RCC 7860 (cell line): ENCODE measurements at regions not wholly inside any gene's neighbourhood (a gene's known extent, or its start where the extent isn't known, plus 50 kb on each side); places are given as distances from the start of the nearest gene placed in this dataset.

Experiments
- DNase-seq: peaks from one replicate; pipeline ENCODE4 v3.0.0-alpha.2; 2015; ENCODE audit warnings: low spot score
- FAIRE-seq: peaks from 2 replicates; lab custom pipeline; 2012; peaks lifted over from hg19 to GRCh38; lab: Jason Lieb, UNC

DNA sequence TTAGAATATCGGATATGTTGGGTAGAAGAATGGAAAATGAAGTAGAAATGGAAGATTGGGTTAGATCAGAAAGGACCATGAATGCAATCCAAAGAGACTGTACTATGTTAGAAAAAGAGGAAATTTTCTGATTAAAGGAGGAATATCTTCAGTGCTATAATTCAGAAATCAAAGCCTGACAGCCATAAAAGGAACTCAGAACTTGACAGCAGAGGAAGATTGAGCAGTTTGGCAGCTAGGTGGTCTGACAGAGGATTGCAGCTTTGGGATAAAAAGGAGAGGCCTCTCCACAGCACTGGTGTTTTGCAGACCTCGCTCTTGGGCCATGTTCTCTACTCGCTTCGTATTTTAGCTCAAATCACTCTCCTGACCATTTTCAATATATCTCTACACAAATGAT is 354.8 kb upstream of the SOX5 start:
- no peak for FAIRE-seq
- no peak for DNase-seq

DNA sequence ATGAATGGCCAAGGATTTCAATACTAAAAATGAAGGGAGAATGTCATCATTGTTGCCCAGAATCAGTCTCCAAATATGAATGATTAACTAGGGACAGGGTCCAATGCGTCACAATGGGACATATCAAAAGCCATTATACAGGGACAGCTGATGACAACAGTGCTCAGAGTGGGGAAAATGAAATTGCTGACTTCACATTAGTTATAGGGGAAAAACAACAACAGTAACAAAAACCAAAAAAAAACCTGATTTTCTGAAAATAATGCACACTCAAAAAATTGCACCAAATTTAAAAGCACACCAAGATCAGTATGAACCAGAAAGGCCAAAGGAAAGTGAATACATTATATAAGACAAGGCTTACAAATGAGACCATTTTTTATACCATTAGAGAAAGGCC is 353.2 kb upstream of the SOX5 start:
- no peak for FAIRE-seq
- DNase-seq, result no peak

DNA sequence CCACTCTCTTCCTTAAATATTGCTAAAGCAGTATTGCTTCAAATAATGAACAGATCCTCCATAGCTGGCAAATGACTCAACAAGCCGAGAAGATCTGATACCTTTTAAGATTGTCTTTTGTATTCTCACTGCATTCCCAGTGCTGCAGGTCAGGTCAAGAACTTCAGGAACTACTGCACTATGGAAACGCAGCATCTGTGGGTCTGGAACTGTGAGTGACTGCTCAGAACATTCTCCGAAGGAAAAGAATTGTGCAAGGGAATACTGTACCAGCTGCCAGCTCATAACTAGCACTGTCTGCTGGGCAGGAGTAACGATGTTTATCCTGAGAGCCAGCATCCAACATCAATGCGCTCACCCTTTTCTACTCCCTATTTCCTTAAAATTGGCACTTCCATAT is 348.0 kb upstream of the SOX5 start:
- no peak for FAIRE-seq
- no peak for DNase-seq

DNA sequence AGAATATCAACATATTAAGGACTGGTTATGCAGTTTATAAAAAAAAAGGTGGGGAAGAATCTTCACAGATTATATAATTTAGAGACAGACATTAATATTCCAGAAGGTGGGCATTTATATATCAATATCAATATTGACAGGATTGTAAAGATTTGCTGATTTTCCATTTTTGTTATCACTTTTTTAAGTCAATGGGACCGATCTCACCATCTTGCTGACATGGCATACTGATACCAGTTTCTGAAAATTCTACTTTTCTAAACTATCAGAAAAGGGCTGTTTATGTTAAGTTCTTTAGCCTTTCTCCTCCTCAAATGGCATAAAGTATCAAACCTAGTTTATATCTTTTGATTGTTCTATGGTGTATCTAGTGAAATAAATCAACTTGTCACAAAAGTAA is 344.1 kb upstream of the SOX5 start:
- no peak for FAIRE-seq

DNA sequence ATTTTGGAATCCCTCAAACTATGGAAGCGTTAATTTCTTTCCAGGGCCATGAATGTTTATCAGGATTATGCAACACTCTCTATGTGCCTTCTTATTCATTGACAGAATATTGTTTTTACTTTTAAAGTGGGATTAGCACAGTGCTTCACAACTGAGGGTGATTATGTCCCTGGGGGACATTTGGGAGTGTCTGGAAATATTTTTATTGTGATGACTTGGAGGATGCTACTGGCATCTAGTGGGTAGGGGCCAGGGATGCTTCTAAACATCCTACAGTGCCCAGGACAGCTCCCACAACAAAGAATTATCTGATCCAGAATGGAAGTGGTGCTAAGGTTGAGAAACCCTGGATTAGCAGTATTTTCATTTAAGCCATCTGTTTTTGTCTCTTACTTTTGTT is 338.5 kb upstream of the SOX5 start:
- FAIRE-seq (no peak), DNase-seq (no peak)

More for the DNA sequence above, 344.1 kb upstream of the SOX5 start:
- DNase-seq, result no peak

DNA sequence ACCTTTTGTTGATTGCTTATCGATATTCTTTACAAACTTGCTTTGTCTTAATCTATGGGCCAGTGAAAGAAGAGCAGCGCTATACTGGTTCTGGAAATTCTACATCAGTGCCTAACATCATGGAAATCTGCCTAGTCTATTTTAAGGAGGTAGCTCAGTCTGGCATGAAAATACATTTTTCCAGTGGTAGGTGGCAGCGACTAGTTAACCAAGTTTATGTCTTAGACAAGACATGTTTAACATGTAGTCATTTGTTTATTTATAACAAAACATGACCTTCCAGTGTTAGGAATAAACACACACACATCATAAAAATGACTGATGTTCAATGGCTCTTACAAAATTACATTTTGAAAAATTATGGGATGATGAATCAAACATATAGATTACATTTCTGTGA is 336.0 kb upstream of the SOX5 start:
- FAIRE-seq, result no peak
- no peak for DNase-seq

DNA sequence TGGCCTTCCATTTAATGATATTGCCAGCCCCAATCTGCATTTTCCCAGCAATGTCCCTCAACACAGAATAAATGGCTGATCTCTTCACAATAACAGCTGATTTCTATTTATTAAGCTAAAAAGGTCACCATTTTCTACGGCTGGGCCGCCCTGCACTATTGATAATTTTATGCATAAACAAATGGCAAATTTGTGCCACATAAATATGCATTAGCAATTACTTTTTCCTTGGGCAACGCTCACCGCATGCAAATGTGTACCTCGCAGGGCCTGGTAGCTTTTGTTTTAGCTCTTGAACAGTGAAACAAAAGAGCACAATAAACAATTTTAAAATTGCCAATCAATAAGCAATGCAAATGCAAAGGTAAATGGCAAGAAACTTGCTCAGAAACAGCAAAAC is 331.9 kb upstream of the SOX5 start:
- DNase-seq (no peak), FAIRE-seq (no peak)

DNA sequence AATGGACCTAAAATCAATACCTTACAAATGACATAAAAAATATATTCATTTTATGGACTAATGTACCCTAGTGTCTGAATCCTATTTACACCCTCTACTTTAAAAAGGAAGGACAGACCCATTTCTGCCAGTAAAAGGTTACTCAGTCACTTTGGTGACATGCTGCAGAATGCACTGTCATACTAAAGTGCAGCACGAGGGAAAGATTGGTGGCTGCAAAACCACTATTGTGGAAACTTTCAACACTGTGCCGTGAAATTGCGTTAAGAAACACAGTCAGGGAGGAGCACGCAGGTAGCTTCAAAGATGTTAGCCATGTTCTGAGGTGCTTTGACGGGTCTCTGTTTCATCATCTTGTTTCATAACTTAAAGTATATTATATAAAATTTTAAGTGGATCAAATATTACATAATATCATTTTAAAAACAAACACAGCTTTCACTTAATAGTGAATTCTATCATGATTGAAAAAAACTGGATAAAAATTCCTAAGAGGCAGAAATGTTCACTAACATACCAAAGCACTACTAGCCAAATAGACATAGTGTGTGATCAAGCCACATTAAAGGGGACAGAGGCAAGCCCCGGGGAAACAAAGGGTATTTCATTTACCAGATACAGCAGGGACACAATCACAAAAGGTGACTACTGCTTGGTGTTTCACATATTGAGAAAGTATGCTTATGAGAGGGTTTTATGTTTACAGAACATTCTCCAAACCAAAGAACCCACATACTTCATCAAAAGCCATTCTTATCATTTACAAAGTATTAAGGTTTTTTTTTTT is 330.8 kb upstream of the SOX5 start:
- no peak for FAIRE-seq
- DNase-seq, result no peak

DNA sequence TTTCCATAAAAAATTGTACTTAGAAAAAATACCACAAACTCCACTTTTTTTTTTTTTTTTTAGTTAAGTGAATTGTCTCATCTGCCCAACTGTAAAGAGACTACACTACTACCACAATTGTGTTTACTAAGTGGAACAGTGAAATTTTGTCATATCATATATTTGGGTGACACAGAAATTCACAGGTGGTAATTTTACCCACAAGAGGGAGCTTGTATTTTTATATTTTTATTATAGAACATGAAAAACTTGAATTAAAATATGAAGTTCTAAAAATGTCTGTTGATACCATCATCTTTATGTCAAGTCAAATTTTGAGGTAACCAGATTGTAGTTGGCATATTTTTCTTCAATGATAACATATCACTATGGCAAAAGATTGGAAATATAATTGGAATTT is 329.4 kb upstream of the SOX5 start:
- DNase-seq, result no peak
- FAIRE-seq, result no peak

DNA sequence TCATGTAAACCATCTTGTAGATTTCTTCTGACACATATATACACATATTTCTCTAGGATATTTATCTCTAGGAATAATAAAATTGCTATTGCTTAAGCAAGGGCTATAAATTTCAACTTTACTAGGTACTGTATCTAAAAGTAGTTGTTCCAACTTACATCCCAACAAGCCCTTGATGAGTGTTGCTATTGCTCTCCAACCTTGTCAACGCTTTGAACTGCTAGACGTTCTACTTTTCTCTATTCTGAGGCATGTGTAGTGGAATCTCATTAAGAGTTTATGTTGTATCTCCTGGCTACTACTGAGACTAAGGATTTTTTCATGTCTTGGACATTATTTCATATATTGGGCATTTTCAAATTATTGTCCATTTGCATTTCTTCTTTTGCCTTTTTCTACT is 321.5 kb upstream of the SOX5 start:
- DNase-seq (no peak), FAIRE-seq (no peak)

DNA sequence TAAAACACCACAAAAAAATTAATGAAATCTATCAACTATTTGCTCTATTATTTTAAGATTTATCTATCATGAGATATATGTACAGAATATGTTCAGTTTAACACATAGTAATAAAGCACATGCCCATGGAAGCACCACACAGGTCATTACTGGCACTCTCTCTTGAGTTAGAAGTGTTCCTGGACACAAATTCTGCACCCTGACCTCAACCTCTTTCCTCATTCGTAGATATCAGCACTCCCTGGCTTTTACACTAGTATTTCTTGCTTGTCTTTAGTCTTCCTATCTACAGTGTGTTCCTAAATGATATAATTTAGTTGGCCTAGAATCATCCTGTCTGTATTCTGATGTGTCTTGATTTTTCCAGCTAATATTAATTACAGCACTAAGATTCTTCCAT is 321.0 kb upstream of the SOX5 start:
- DNase-seq (no peak), FAIRE-seq (no peak)

DNA sequence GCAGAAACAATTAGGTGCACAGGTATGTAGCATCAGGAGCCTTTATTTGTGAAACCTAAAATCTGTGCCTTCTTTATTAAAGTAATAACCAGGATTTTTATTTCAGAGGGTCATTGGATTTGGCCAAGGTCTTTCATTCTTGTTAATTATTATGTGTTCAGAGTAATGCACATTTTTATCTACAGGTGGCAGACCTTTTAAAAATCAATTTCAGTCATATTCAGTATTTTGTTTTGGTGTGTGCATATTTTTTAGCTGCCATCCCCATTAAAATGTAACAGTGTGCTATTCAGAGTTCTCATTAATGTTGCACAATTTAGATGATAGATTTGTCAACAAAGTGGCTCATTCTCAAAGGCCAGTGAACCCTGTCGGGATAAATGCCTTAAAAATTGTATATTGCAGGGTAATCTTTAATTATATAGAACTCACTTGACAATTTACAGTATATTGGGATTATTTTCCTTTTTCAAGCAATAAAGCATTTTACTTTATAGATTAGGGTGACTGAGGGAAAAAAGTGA is 319.3 kb upstream of the SOX5 start:
- FAIRE-seq (no peak), DNase-seq (no peak)

DNA sequence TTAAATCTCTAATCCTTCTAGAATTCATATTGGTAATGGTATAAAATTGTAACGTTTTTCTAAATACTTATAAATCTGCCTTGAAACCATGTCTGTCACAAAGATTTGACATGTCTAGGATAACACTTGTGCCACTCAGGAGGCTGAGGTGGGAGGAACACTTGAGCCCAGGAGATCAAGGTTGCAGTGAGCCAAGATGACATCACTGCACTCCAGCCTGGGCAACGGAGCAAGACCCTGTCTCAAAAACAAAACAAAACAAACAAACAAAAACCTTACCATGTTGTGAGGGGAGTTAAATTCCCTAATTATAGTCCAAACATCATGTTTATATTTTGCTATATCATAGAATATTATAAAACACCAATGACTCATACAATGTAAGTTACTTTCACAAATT is 317.5 kb upstream of the SOX5 start:
- no peak for FAIRE-seq
- DNase-seq, result no peak

DNA sequence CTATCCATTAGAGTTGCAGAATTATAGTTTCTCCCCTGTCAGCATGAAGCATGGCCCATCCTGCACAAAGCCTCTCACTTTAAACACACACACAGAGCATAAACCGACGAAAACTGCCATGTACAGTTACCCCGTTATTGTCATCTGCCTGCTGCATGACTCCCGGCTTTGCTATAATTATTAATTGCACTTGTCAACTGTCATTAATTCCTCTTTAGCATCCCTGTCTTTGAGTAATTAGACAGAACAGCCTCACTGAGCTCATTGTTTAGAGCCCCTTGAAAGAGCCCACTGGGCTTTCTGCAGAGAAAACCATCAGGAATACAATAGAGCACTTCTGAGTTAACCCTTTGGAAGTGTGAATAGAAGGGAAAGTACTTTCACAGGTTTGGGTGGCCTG is 307.2 kb upstream of the SOX5 start:
- no peak for FAIRE-seq
- no peak for DNase-seq

DNA sequence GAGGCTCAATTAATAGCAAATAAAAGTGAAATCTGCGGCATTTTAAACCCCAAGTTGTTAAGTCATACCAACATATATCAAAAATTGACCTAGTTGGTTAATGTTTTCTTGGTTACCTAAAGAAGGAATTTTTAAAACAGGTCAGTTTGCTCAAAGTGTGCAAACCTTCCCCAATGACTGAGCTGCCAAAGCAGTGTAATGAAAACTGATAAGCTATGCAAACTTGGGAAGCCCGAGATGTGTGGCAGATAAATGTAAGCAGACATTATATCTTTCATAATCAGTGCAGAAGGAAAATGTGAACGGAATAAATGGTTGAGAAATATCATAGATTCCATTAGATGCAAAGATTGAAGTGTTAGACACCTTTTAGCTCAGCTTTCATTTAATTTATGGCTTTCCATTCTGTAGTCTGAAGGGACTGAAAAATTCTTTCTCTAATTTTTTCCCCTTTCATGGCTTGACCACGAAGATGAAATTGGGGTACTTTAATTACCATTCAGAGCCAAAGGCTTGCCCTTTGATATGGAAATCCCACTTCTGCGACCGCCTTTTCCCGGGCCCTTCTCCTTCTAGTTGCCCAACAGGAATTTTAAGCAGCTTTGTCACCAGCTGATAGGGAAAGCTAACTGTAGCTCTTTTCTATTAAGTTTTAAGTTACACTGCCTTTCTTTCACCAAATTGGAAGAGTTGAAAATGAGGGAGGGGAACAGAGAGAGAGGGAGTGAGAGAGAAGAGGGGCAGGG is 306.6 kb upstream of the SOX5 start:
- DNase-seq (no peak), FAIRE-seq (no peak)

DNA sequence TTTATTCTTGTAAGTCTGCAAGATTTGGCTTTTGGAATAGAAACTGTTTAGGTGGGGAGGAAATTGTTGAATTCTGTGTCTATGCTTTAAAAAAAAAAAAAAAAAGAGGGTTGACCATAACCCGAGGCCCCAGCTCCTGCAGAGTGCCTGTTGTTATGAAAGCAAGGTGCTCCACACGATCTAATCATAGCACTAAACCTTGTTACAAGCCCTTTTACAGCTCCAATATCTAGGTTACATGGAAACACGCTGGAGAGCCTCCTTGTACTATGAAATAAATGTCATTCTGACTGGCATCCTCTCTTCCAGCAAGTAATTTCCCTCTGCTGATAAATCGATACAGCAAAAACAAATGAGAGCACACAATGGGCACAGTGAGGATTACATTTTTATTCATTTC is 303.1 kb upstream of the SOX5 start:
- FAIRE-seq (no peak), DNase-seq (no peak)

DNA sequence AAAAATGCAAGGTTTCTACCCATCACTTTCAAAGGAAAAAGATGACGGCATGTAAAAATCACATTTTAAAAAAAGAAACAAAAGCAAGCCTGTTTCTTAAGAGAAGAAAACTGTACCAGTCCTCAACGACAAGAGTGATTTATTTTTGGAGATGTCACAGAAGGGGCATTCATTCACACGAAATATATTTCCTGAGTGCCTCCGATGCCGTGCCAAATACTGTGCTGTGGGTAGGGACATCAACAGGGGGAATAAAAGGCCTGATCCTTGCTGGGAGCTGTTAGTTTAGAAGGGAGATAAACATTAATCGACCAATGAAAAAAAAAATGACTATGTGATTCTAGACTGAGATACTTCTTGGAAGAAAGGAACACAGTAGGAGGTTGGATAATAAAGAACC is 297.5 kb upstream of the SOX5 start:
- DNase-seq (no peak), FAIRE-seq (no peak)

DNA sequence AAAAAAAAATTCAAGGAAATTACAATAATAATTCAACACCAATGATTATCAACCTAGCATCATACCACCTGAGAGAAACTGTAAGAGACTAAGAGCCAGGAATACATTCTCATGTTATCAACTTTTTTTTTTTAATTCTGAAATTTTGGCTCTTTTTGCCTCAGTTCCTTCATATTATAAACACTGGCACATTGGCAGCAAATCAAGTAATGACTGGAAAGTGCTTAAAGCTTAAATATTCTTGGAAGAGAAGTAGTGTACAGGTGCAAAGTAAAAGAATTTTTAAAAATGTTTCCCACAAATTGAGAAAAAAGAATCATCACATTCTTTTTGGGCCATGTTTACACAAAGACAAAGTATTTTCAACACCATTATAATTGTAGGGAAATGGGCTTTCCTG is 296.9 kb upstream of the SOX5 start:
- FAIRE-seq (no peak), DNase-seq (no peak)

DNA sequence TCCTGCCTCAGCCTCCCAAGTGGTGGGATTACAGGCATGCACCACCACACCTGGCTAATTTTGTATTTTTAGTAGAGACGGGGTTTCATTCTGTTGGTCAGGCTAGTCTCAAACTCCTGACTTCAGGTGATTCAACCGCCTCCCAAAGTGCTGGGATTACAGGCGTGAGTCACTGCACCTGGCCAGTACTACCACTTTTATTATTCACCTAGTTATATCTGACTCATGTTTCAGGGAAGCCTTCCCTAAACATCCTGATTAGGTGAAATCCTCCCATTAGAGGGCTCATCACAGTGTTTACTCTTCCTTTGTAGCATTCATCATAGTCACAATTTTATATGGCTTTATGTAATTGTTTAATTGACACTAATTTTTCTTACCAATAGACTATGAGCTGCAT is 295.3 kb upstream of the SOX5 start:
- FAIRE-seq, result no peak

DNA sequence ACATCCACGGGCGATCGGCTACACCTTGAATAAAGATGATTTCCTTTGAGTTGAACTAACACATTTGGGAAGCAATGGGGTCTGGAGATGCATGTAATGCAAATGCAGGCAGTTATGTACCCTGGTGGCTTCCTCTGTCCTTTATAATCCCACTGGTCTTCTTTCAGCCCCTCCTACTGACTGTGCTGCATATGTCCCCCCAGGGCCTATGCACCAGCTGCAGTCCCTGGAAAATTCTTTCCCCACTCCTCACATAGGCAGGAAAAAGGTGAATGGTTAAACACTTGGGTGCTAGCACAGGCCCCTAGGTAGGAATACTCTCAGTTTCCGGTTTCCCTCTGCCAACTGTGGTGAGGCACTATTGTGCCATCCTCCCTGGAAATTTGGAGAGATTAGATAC is 294.8 kb upstream of the SOX5 start:
- FAIRE-seq (no peak), DNase-seq (no peak)

More for the DNA sequence above, 295.3 kb upstream of the SOX5 start:
- DNase-seq, result no peak

DNA sequence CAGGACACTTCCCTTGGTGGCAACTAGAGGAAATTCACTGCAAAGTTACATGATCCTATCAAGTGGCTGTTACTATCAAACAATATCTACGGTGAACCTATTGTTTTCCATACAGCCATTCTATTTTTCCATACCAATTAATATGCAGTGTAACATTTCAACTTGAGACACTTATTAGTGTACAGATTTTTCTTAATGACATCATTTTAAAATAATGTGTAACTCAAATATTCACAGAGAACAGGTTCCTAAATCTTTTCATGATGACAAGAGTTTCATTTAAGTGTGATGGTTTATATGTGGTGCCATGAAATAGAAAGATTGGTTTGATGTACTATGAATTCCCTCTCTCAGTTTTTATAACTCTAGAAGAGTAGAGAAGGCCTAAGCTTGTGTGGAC is 291.2 kb upstream of the SOX5 start:
- FAIRE-seq (no peak), DNase-seq (no peak)

DNA sequence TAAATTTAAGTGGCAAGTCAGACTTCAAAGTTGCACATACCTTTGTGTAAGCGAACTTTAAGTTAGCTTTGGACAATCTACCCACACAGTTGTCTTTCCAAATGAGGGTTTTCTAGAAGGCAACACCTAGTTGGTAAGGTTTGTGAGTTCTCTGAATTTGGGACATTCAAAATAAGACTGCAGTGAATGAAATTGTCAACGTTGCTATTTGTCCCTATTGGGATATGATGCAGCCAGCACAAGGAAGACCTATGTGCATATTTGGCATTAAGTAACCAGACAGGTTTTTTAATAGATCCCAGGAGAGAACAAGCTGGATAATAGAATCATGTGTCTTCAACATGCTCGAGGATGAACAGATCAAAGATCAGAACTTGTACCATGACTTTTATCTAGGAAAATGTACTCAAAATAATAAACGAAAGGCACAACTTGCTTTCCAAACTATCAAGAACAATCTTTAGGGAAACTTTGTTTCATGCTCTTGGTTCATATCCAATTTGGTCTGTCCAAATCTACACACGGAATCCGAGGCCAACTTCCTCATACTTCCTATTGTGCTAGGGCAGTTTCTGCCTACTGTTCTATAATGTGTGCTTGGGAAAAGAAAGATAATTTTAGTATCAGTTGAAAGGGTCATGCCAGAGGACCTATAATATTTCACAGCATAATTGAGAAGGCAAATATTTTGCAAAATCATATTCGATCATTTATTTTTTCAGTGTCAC is 284.2 kb upstream of the SOX5 start:
- DNase-seq (no peak), FAIRE-seq (no peak)
